ENCODE measurements at regions not wholly inside any gene's neighbourhood (a gene's known extent, or its start where the extent isn't known, plus 50 kb on each side); places are given as distances from the start of the nearest gene placed in this dataset.

DNA sequence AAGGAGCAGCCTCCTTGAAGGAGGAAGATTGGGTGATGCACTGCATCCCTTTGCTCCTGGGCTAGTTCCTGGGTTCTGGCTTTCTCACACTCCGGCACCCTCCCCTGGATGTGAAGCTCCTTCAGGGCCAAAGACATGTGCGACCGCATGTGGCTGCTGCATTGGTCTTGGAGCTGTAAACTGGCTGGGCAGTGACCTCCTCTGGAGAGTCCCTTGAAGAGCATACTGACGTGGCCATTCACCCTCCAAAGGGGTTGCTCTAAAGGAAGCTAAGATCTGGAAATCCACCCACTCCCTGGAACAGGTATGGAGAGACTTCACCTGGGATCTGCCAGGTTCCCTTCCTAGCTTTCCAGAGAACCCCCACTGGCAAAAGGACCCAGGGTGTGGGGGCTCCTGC lies 62.1 kb downstream of the TMEM17 start:
- 97% methylated on average over 4 of the region's 4 CpGs for WGBS (ENCODE audit: insufficient coverage)
- Histone ChIP-seq H3K4me2 (replicated peaks; ENCODE audit: low read depth, low read length, poor library complexity, severe bottlenecking) (no peak overlapping the region), H3K27me3 (replicated peaks in 1 of 4; ENCODE audit: control extremely low read depth in 1 of 4, control insufficient read depth in 3 of 4, insufficient read depth in 4 of 4, low read length in 3 of 4) (no peaks in the 10 kb centered on the region), H3K27ac (ENCODE audit: low read length in 2 of 2) (no peak overlapping the region), H3K4me1 (ENCODE audit: control insufficient read depth in 2 of 2, insufficient read depth in 2 of 2, low read length in 2 of 2) (no peaks in the 10 kb centered on the region), H3K4me3 (ENCODE audit: control extremely low read depth in 1 of 5, extremely low read depth in 1 of 5, insufficient read depth in 1 of 5, low read depth in 2 of 5, low read length in 4 of 5) (no peak overlapping the region), H3K9ac (ENCODE audit: low read length) (no peak overlapping the region), H3K79me2 (ENCODE audit: control insufficient read depth, insufficient read depth, low read length) (no peaks in the 10 kb centered on the region), H4K20me1 (ENCODE audit: control insufficient read depth, insufficient read depth, low read length, poor library complexity, severe bottlenecking) (no peaks in the 10 kb centered on the region), H3K36me3 (replicated peaks in 1 of 2; ENCODE audit: control extremely low read depth in 1 of 2, control insufficient read depth in 1 of 2, extremely low read depth in 1 of 2, insufficient read depth in 2 of 2, low read length in 1 of 2) (no peaks in the 10 kb centered on the region), H3K9me3 (ENCODE audit: control extremely low read depth in 1 of 3, control insufficient read depth in 2 of 3, insufficient read depth in 1 of 3, low read length in 2 of 3) (no peaks in the 10 kb centered on the region), H2AFZ (ENCODE audit: insufficient read depth, low read depth, low read length, poor library complexity, severe bottlenecking) (no peak overlapping the region)
- H3K9me3 Mint-ChIP-seq (ENCODE audit: insufficient read depth) = no peaks in the 10 kb centered on the region
- no peak overlapping the region for H3K27ac Mint-ChIP-seq
- ChIA-PET POLR2A (interaction anchor here (0.6 kb wide), 1 partner anchor 21 kb away, joined by 3 read pairs; no protein-coding TSS in a partner anchor), CTCF (interaction anchor here (1.3 to 1.6 kb wide), 2 partner anchors 12 to 14 kb away, joined by 4 to 5 read pairs; no protein-coding TSS in a partner anchor)
- no peak for TF ChIP-seq EZH2 (IDR thresholded peaks at IDR 0.05; ENCODE audit: borderline replicate concordance, insufficient read depth, low read depth, low read length, poor library complexity, severe bottlenecking)
- TF ChIP-seq, protein P1, sequence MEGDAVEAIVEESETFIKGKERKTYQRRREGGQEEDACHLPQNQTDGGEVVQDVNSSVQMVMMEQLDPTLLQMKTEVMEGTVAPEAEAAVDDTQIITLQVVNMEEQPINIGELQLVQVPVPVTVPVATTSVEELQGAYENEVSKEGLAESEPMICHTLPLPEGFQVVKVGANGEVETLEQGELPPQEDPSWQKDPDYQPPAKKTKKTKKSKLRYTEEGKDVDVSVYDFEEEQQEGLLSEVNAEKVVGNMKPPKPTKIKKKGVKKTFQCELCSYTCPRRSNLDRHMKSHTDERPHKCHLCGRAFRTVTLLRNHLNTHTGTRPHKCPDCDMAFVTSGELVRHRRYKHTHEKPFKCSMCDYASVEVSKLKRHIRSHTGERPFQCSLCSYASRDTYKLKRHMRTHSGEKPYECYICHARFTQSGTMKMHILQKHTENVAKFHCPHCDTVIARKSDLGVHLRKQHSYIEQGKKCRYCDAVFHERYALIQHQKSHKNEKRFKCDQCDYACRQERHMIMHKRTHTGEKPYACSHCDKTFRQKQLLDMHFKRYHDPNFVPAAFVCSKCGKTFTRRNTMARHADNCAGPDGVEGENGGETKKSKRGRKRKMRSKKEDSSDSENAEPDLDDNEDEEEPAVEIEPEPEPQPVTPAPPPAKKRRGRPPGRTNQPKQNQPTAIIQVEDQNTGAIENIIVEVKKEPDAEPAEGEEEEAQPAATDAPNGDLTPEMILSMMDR (IDR thresholded peaks at IDR 0.05) = no peak
- ATAC-seq (ENCODE audit: low read depth) (no peak), DNase-seq (no peak)
- intact Hi-C loops (cut with micrococcal nuclease) = no loop called here
- H3K4me3 Mint-ChIP-seq = no peak overlapping the region
- H3K4me1 Mint-ChIP-seq = no peaks in the 10 kb centered on the region
- peaks cover 7% of the 10 kb centered on the region for H3K27me3 Mint-ChIP-seq

DNA sequence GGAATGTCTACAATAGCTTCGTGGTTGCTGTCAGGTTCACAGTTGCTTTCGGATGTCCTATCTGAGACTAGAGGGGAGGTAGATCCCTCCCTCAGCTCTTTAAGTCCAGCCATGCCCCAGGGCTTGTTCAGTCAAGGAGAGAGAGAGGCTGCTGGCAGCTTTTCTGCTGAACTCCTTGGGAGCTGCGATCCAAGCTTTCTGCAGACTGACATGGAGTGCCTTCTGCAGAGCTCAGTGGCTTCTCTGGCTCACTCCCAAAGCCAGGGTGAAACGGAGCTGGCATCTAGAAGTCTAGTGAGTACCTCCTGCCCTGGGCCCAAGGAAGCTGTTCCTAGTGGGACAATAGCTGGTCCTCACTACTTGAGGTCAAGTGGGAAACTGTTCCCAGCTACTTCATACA lies 62.5 kb downstream of the TMEM17 start:
- Histone ChIP-seq H3K79me2 (ENCODE audit: control insufficient read depth, insufficient read depth, low read length) (no peaks in the 10 kb centered on the region), H3K4me2 (replicated peaks; ENCODE audit: low read depth, low read length, poor library complexity, severe bottlenecking) (no peak overlapping the region), H3K9me3 (ENCODE audit: control extremely low read depth in 1 of 3, control insufficient read depth in 2 of 3, insufficient read depth in 1 of 3, low read length in 2 of 3) (no peaks in the 10 kb centered on the region), H3K4me1 (ENCODE audit: control insufficient read depth in 2 of 2, insufficient read depth in 2 of 2, low read length in 2 of 2) (no peaks in the 10 kb centered on the region), H3K27ac (ENCODE audit: low read length in 2 of 2) (no peak overlapping the region), H2AFZ (ENCODE audit: insufficient read depth, low read depth, low read length, poor library complexity, severe bottlenecking) (no peak overlapping the region), H3K36me3 (replicated peaks in 1 of 2; ENCODE audit: control extremely low read depth in 1 of 2, control insufficient read depth in 1 of 2, extremely low read depth in 1 of 2, insufficient read depth in 2 of 2, low read length in 1 of 2) (no peaks in the 10 kb centered on the region), H3K27me3 (replicated peaks in 1 of 4; ENCODE audit: control extremely low read depth in 1 of 4, control insufficient read depth in 3 of 4, insufficient read depth in 4 of 4, low read length in 3 of 4) (no peaks in the 10 kb centered on the region), H4K20me1 (ENCODE audit: control insufficient read depth, insufficient read depth, low read length, poor library complexity, severe bottlenecking) (no peaks in the 10 kb centered on the region), H3K4me3 (ENCODE audit: control extremely low read depth in 1 of 5, extremely low read depth in 1 of 5, insufficient read depth in 1 of 5, low read depth in 2 of 5, low read length in 4 of 5) (no peak overlapping the region), H3K9ac (ENCODE audit: low read length) (no peak overlapping the region)
- Mint-ChIP-seq H3K4me1 (no peaks in the 10 kb centered on the region), H3K9me3 (ENCODE audit: insufficient read depth) (no peaks in the 10 kb centered on the region), H3K4me3 (no peak overlapping the region), H3K27me3 (peaks cover 7% of the 10 kb centered on the region), H3K27ac (no peak overlapping the region)
- TF ChIP-seq EZH2 (IDR thresholded peaks at IDR 0.05; ENCODE audit: borderline replicate concordance, insufficient read depth, low read depth, low read length, poor library complexity, severe bottlenecking) = no peak
- TF ChIP-seq, protein P1 (IDR thresholded peaks at IDR 0.05) = no peak
- POLR2A ChIA-PET = no interaction called here
- ATAC-seq (ENCODE audit: low read depth) = no peak
- CTCF ChIA-PET = interaction anchor here (1.3 to 1.6 kb wide), 2 partner anchors 13 to 14 kb away, joined by 4 to 5 read pairs; no protein-coding TSS in a partner anchor
- WGBS (ENCODE audit: insufficient coverage) = 94% methylated on average over 2 of the region's 4 CpGs
- intact Hi-C loops (cut with micrococcal nuclease) = no loop called here
- DNase-seq = no peak

Measured in B cell (primary cell).